HG02763 (cell line): ENCODE measurements at regions not wholly inside any gene's neighbourhood (a gene's known extent, or its start where the extent isn't known, plus 50 kb on each side); places are given as distances from the start of the nearest gene placed in this dataset.
"Not testable (repeated sequence)": the region's sequence is repeated elsewhere in the genome, so short reads cannot be mapped to it uniquely, and the experiment has no call there.

Experiments
- ATAC-seq: cut with Tn5 transposase; IDR thresholded peaks from one replicate; pipeline ENCODE4 v1.9.1; 2021; ENCODE audit warnings: mild to moderate bottlenecking, moderate library complexity; ENCODE audit not compliant: unreplicated experiment

DNA sequence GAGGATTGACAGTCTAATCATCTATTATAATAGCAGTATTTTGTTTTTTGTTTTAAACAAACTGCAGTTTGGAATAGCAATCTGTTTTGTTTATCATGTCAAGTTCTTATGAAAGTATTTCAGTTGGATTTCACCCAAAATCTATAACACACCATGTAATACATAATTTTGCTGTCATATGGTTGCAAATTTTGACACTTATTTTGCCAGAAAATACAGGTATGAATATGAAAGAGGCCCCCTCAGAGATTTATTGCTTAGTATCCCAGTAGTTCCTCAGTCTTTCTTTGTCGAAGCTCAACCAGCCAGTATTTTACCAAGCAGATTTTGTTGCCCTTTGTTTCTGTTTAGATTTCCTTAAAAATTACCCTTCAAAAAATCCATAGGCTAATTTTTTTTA, 317.5 kb upstream of the CXADR start:
- no peak for ATAC-seq

DNA sequence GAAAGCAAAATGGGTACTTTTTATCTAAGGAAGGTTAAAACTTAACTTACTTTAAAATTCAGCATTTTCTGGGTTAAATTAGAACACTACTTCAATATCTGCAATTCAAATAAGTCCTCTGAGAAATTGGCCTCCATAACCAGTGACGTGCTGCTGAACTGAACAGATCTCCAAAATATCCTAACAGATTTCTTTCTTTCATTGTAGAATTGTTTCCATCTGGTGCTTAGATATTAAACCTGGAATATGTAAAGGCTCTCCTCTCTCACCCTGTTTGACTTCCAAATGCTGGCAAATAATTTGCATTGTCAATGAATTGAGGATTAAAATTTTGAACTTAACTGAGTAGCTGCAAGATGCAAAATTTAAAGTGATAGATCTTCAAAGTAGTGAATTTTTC, 316.9 kb upstream of the CXADR start:
- no peak for ATAC-seq

DNA sequence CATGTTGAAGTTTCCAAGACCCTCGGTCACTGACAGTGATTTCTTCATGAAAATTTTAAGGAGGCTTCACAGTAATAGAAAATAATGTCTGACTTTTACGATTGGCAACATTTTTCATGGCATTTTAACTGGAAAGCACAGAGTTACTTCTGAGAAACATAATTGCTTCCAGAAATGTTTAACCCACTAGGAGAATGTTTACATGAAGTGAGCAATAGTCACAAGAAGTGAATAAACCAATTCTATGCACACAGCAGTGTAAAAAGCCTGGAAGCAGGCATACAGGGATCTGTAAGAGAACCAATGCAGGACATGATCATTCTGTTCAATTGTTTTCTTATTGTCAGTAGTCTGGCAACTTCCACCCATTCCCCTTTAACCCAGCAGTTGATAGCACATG, 316.2 kb upstream of the CXADR start:
- ATAC-seq = no peak

DNA sequence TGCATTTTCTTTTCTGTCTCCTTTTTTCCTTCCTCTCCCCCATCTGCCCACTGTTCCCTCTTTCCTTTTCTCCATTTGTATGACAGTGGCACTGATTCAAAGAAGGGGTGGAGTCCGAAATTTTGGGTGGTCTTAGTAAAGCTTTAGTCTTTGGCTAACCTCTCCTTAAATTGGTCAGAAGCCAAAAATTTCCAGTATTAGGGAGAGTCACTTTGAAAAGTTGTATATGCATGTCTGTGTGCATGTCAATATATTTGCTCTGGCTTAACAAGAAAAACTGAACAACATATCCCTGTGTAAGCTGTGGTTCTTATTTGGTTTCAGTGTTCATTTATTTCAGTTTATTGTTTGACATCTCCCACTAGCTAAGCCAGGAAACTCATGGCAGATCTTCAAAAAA, 314.8 kb upstream of the CXADR start:
- no peak for ATAC-seq

DNA sequence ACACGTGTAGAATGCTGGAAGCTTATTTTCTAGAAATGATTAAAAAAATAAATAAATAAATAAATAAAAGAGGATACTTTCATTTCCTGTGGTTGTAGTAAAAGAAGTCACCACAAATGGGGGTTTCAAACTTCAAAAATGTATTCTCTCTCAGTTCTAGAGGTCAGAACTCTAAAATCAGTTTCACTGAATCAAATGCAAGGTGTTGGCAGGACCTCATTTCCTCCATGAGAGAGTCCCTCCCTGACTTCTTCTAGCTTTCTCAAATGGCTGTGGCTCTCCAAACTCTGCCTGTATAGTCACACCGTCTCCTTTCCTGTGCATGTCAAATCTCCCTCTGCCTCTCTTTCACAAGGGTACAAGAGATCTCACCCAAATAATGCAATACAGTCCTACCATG, 312.6 kb upstream of the CXADR start:
- ATAC-seq = no peak

DNA sequence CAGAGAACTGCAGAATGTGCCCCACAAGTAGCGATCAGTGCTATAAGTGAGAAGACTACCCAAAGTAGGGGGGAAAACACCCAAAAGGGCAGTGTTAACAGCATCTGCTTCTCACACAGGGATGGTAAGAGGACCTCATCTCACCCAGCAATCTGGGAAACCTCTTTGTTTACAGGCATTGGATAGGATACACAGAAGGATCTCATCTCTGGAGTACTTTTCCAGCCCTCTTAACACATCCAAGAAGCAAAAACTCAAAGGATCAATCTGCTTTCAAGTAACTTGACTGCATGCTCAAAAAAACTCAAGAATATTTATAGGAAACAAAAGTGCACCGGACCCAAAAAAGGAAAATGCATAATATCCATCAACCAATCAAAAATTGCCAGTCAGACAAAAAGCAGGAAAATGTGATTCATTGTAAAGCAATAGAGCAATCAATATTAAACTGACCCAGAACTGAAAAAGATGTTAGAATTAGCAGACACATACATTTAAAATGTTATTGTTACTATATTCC, 311.0 kb upstream of the CXADR start:
- no peak for ATAC-seq

DNA sequence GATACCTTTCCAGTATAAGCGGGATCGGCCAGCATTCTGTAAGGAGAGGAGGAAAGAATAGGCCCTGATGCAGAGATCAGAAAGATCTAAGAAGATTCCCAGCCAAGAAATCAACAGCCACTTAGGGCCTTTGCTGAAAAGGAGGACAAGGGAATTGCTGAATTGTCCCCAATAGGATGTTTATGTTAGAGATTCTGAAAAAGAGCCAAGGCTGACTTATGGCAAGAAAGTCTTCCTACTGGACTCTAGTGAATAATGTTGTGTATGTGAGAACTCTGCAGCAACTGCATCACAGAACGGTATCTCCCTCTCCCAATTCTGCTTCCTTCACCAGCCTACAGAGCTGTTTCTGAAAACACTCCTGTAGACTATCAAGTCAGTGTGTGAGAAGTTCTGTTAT, 298.0 kb upstream of the CXADR start:
- ATAC-seq = no peak

DNA sequence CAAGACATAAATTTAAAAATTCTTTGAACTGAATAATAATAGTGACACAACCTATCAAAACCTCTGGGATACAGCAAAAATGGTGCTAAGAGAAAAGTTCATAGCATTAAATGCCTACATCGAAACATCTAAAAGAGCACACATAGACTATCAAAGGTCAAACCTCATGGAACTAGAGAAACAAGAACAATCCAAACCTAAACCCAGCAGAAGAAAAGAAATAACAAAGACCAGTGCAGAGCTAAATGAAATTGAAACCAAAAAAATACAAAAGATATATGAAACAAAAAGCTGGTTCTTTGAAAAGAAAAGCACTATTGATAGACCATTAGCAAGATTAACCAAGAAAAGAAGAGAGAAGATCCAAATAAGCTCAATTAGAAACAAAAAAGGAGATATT, 293.8 kb upstream of the CXADR start:
- not testable (repeated sequence) for ATAC-seq

DNA sequence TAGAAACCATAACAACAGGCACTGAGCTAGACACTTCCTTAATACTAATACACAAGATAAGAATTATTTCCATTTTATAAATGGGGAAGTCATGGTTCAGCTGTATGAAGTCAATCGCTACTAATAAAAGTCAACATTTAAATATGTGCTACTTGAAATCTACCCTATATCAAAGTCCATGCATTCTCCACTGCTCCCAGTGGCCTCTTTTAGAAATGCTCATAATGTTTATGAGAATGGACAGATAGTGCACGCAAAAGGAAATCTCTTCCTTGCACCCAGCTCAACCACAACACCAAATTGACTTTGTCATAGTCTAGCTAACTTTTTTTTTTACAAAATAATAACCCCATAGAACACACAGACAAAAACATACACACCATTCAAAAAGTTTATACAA, 281.7 kb upstream of the CXADR start:
- no peak for ATAC-seq

DNA sequence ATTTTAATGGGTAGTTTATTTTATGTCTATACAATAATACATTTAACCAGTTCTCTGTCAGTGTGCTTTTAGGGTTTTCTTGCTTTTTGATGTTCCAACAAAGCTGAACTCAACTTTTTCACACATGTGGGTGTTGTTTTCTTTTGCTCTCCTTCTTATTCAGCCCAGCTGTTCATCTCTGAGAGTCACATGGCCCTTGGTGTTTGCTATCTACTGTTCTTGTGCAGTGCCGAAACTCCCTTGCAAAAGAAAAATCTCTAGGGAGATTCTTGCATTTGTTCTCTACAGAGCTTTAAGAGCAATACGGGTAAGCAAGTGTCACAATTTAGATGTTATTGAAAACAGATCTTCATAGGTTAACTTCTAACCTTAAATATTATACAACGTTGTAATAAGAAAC, 281.1 kb upstream of the CXADR start:
- ATAC-seq = no peak

DNA sequence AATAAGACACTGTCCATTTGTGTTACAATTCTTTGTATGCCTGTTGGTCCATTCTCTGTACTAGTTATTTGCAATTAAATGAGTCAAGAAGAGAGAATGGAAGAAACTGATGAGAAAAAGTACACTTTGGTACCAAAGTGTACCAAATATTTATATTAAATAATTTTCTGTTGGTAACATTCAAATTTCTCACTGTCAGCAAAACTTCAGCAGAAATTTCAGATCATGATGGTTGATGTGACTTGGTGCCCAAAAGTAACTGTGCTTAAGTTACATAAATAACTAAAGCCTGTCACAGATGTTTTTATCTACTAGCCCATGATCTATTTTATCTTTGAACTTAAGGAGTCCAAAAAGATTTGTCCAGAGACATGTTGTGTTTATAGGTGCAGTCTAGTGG, 274.4 kb upstream of the CXADR start:
- no peak for ATAC-seq

DNA sequence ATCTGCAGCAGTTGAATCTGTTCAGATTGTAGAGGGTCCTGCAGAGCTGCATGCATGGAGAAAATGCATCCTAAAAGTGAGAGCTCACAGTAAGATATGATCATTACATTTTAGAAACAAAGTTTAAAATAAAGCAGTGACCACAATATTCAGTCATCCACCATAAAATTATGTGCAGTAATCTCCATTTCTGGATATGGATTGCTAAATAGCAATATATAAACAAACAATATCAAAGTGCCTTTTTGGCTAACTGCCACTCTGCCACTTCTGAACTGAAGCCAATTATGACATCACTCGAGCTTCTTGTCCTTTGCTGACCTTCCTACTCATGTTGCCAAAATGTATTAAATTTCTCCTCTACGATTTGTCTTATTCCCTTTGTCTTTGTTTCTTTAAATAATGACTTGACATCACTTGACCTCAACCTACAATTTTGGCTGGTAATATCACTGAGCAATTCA, 262.0 kb upstream of the CXADR start:
- ATAC-seq = no peak

DNA sequence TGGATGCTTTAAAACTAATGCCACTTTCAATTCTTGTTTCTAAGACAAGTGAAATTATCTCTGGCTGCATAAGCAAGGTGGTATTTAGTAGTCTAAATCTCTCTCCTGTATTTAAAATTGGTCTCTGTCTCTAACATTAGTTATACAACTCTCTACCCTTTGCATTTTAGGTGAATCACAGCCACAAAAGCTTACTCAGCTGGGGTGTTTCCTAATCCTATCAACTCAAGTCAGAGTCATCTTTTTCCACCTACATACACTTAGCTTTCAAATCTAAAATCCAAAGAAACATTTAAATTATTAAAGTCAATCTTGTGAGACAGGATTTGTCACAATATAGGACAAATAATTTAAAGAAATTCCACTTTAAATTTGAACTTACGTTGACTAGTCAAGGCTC, 255.1 kb upstream of the CXADR start:
- ATAC-seq = no peak

DNA sequence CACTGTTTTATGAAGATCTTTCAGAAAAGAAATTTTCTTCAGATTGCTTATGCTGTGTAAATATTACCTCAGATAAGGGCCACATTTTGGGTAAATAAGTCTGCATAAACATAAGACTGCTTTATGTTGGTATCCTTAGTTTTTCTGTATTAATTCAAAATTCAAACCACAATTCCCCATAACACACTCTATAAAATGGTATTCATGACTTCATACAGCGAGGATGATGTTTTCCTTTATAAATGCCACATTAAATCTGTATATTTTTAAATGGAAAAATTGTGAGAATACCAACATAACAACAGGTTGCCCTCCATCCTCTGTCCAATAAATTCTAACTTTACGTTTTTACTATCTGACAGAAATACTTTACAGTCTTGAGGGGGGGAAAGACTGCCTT, 248.7 kb upstream of the CXADR start:
- ATAC-seq = no peak

DNA sequence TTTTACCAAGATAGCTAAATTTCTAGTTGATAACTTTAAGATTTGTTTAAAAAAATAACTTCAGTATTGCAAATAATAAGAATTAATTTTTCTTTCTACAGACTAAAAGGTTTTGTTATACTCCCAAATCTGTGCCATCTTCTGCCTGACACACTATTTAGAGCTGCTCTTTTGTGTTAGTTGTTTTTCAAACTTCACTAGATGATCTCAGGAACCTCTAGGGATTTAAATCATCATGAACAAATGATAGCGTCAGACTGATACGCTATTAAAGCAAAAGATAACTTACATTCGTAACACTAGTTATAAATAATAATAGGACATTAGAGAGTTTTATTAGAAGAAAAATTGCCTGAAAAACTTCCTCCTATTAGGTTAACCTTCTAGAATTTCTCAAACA, 243.1 kb upstream of the CXADR start:
- no peak for ATAC-seq

DNA sequence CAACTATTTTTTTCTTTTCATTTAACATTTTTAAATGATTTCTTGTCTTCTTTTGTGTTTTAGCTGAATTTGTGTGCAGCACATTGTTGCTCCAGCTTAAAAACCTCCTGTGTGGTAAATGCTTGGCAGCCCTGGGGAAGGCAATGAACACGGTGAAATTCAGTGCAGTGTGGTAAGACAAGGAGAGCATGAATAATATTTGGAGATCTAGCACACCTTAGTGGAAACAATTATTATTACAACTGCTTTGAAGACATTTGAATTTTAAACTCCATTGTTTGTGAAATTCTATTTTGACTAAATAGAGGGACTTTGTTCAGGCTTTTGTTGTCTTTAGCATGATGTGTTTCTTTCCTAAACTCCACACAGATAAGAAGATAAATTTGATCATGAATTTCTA, 242.6 kb upstream of the CXADR start:
- no peak for ATAC-seq

DNA sequence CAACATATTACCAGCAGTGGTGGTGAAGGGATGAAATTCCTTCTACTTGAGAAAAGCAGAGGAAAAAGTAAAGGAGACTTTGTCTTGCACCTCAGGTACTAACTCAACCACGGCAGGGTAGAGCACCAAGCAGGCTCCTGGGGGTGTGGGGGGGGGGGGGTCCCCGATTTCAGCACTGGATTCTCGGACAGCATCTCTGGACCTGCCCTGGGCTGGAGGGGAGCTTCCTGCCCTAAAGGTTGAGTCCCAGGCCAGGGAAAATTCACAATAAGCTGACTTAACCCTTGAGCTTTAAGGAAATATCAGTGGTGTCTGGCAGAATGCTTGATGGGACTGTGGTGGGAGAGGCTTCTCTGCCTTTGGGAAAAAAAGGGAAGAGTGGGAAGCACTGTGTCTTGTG, 233.2 kb upstream of the CXADR start:
- no peak for ATAC-seq

DNA sequence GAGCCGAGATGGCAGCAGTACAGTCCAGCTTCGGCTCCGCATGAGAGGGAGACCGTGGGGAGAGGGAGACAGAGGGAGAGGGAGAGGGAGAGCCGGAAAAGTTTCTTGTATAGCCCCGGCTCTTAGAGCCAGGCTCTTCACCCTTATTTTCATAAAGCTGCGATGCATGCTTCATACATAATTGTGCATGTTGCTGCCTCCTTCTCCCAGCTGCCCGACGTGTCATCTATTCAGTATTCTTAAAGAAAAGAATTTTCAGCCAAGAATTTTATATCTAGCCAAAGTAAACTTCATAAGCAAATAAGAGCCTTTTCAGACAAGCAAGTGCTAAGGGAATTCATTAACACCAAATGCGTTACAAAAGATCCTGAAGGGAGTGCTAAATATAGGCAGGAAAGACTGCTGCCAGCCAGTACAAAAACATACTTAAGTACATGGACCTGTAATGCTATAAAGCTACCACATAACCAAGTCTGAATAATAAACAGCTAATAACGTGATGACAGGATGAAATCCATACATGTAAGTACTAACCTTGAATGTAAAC, 219.8 kb upstream of the CXADR start:
- not testable (repeated sequence) for ATAC-seq

DNA sequence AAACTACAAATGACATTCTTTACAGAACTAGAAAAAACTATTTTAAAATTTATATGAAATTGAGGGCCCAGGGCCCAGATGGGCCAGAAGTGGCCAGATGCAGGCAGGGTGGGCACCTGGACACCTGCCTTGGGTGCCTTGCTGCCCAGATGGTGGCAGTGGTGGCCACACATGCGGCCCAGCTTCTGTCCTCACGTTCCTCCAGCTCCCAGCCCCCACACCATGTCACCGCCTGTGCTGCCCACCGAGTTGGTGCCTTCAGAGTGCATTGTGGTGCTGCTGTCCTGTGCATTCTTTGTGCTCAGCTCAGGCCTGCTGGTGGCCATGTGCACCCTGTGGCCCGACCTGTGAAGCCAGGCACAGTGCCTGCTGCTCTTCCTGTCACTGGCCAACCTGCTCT, 216.8 kb upstream of the CXADR start:
- no peak for ATAC-seq

DNA sequence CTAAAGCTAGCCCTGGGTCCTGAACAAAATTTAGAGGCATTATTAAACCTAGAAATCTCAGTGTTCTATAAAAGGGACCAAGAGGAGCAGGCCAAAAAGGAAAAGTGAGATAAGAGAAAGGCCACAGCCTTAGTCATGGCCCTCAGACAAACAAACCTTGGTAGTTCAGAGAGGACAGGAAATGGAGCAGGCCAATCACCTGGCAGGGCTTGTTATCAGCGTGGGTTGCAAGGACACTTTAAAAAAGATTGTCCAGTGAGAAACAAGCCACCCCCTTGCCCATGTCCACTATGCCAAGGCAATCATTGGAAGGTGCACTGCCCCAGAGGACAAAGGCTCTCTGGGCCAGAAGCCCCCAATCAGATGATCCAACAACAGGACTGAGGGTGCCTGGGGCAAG, 213.3 kb upstream of the CXADR start:
- not testable (repeated sequence) for ATAC-seq

DNA sequence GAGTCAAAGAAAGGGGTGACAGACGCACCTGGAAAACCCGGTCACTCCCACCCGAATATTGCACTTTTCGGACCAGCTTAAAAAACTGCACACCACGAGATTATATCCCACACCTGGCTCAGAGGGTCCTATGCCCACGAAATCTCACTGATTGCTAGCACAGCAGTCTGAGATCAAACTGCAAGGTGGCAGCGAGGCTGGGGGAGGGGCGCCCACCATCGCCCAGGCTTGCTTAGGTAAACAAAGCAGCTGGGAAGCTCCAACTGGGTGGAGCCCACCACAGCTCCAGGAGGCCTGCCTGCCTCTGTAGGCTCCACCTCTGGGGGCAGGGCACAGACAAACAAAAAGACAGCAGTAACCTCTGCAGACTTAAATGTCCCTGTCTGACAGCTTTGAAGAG, 185.1 kb upstream of the CXADR start:
- ATAC-seq = not testable (repeated sequence)

DNA sequence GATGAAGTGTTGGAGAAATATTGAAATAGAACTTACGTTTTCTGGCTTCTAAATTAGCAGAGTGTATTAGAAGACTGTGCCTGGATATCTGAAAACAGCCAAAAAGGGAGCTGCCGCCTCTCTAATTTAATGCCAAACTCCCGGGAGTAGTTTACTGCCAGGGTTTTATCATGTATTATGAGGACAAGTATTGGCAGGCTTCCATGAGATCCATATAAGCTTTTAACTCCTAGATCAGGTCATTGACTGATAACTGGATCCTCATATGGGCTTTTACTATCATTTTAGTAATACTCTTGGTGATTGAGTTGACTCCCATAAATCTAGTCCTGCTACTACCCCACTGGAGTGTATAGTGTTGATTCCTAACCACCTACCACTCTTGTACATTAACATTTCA, 178.4 kb upstream of the CXADR start:
- ATAC-seq = no peak

DNA sequence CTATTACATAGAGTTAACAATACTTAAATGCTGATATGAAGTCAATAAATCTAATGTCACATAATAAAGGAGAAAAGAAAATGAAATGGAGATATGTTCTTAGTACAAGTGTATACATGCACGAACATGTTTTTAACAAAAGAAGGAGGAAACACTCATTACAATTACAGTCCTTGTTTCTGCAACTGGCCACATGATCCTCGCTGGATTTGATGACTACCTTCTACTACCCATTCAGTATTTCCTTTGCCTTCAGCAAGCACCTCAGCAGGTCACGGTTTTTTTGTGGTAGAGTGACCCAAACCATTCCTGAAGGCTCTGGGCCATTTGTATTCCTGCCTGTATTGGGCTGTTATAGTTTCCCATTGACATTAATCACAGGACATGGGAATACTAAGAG, 172.8 kb upstream of the CXADR start:
- ATAC-seq = no peak
